Activated gamma-delta T cell treated with Interleukin-2 at 50 U/mL for 16 hours (primary cell): ENCODE measurements at regions not wholly inside any gene's neighbourhood (a gene's known extent, or its start where the extent isn't known, plus 50 kb on each side); places are given as distances from the start of the nearest gene placed in this dataset.

Experiments
- DNase-seq: peaks from one replicate; pipeline ENCODE4 v3.0.0-alpha.2; 2020

DNA sequence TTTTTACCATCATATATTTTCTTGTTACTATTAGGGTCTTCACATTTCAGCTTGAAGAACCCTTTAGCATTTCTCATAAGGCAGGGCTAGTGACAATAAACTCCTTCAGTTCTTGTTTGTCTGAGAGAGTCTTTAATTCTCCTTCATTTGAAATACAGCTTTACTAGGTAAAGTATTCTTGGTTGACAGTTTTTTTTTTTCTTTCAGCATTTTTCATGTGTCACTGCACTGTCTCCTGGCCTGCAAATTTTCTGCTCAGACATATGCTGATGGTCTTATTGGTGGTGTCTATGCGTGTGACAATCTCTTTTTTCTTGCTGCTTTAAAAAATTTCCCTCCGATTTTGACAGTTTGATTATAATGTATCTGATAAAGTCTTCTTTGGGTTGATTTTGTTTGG lies 399.9 kb downstream of the SH3GL2 start:
- no peak for DNase-seq

DNA sequence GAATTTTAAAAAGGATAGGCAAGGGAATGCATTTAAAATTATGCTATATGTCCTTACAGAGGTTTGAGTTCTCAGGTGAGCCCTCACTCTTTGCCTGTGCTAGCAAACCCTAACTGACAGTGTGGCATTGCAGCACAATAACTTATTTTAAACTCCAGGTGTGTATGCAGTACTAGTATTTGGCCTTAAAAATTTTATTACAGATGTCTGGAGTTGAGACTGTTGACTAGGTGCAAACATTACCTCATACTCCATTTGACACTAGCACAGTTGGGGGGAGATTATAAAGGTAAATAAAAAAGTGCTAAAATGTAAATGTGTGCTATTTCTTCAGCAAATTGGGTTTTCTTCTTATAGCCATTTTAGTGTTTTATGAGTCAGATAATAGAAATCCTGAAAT lies 407.7 kb downstream of the SH3GL2 start:
- no peak for DNase-seq

- DNase-seq, result no peak
Observed at GRCh38 chr9:17987189-17987588, 408.3 kb downstream of the SH3GL2 start.

- DNase-seq, result no peak
Observed at GRCh38 chr9:17988489-17988888, 409.6 kb downstream of the SH3GL2 start.

DNA sequence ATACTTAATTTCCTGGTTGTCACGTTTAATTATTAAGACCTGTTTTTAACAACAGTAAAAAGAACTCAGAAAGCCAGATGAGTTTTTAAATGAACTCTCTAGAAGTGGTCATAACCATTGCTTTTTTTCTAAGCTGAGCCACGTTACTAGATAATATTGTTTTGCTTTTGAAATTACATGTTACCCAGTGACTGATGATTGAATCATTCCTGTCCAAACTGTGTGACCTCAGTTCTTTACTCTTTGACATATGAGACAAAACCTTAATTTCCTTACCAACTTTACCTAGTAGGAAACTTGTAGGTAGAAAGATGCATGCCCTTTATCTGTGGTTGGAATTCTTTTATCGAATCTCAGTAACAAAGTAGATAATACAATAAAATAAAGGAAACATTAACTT lies 411.7 kb downstream of the SH3GL2 start:
- DNase-seq, result no peak

GRCh38 chr9:17993024-17993423 lies 414.2 kb downstream of the SH3GL2 start:
- no peak for DNase-seq

DNA sequence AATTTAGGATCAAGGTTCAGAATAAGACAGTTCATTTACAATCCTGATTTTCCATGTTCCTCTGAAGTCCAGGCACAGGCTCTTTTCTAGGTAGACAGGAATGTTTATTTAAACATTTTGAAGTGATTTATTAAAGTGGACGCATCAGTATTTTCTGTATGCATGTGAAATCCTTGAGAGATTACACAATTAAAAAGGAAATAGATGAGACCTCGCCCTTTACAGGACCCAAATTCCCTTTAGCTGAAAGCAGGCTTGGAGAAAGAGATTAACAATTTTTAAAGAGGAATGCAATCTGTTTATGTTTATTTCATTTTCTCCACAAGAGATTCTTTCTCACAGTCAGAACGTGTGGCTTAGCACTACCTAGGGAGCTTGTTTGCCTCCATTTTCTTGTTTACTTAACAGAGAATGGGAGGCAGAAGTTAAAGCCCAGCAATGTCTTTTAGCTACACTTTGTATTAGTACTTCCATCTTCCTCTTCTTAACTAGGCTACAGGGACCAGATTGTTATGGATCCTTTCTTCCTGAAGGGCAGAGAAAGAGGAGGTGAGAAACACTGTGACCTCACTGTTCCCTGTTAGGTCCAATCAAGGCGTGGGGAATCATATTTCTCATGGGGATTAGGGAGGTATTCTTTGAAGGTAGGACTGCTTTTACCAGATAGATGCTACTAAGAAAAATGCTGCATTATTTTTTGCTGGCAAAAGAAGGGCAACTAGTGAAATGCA lies 416.0 kb downstream of the SH3GL2 start:
- no peak for DNase-seq

DNA sequence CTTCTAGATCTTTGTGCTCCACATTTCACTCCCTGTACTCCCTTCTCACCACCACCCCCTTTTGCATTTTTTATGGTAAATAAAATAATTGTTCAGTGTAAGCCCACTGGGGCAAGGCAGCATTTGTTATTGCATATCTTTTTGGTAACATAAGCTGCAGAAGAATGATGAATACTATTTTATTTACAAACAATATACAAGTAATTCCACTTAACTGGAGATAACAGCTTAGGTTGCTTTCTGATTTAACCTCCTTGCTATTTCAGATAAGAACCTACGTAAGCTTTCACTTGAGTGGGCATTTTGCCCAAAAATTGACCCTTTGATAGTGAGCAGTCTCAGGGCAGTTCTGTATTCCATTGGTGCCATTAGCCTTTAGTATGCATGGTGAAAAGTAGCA lies 417.9 kb downstream of the SH3GL2 start:
- DNase-seq, result no peak

DNA sequence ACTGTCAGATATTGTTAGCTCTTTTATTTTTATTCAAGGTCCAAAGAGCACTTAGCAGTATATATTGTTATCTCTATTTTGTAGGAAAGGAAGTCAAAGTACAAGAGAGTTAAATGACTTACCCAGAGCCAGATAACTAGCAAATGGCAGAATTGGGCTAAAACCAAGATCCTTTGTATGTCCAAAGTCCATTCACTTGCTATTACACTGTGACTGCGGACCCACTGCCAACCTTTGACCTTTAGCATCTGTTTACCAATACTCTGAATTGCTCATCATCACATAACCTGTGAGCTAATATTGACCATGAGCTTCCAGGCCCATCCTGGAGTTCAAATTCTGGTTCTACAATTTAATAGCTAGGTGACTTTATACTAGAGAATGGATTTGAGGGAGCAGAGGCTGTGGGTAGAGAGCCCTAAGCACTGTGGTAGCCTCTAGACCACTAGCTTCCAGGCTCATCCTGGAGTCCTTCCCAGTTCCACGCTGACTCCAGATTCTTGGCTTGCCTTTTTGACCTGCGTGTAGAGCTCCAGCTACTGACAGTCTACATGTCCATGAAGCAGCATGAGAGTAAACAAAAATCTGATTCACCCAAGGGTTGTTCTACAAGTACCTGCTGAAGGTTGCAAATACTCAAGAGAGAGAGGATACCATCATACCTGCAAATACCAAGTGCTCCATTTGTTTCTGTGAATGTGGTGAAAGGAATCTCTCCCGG lies 424.0 kb downstream of the SH3GL2 start:
- no peak for DNase-seq

DNA sequence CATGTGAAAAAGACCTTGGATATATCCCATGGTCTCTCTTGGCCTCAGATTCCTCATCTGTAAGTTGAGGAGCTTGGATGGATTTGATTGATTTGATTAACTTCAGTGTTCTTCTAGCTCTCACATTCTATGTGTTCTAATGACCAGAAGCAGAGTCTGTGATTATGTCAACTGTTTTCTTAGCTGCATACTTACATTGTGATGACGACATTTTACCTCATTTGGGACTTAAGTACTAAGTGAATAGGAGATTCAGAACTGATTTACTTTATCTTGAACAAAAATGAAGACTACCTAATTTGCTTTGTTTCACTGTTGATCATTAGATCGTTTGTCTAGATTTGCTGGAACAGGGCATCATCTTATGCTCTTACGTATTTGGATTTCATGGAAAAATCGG lies 427.7 kb downstream of the SH3GL2 start:
- DNase-seq, result no peak

GRCh38 chr9:18007621-18008020 lies 428.8 kb downstream of the SH3GL2 start:
- DNase-seq, result no peak

DNA sequence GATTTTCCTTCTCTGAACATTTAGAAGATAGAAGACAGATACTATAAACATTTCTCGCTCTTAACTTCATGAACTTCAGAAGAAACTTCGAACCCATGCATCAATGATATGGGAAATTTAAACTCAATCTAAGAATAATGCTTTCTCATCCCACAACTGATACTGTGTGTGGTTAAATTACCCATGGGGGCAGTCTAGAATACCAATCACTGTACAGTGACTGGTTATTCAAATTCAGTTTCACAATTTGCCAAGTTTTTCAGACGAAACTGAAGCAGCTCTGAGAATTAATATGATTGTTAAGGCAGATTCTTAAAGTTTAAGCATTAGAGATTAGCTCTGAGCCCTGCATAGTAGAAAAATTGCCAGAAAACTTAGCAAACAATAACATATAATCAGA lies 431.0 kb downstream of the SH3GL2 start:
- no peak for DNase-seq

GRCh38 chr9:18010492-18010891 lies 431.6 kb downstream of the SH3GL2 start:
- no peak for DNase-seq

- DNase-seq, result no peak
Observed at GRCh38 chr9:18012170-18012569, 433.3 kb downstream of the SH3GL2 start.

- DNase-seq, result no peak
Observed at GRCh38 chr9:18014556-18014955, 435.7 kb downstream of the SH3GL2 start.

- DNase-seq, result no peak
Observed at GRCh38 chr9:18015116-18015515, 436.2 kb downstream of the SH3GL2 start.

- no peak for DNase-seq
Observed at GRCh38 chr9:18017136-18017535, 438.3 kb downstream of the SH3GL2 start.

DNA sequence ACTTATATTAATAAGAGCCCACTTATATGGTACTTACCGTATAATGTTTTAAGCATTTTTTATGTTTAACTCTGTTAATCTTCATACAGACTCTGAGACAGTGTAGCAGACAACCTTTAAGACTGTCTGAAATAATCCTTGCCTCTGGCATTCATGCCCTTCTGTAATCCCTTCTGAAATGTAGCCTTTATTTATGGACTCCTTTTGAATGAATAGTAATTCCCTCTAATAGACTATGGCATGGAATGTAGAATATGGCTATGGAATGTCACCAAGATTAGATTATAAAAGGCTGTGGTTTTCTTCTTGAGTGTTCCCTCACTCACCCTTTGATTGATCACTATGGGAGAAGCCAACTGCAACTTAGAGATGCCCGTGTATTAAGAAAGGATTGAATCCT lies 439.4 kb downstream of the SH3GL2 start:
- DNase-seq, result no peak

DNA sequence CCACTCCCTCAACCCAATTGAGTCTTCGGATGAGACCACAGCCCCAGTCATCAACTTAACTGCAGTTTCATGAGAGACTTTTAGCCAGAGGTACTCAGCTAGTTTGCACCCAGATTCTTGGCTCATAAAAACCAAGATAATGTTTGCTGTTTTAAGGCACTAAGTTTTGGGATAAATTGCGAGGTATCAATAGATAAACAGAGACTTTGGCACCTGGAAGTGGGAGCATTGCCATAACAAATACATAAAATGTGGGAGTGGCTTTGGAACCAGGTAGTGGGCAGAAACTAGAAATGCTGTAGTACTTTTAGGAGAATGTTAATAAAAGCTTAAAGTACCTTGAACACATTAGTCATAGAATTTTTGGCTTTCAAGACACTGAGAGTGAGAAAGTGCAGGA lies 439.8 kb downstream of the SH3GL2 start:
- DNase-seq, result no peak

- no peak for DNase-seq
Observed at GRCh38 chr9:18020121-18020745, 441.4 kb downstream of the SH3GL2 start.

- no peak for DNase-seq
Observed at GRCh38 chr9:18022642-18023041, 443.8 kb downstream of the SH3GL2 start.

GRCh38 chr9:18023332-18023731 lies 444.5 kb downstream of the SH3GL2 start:
- no peak for DNase-seq

- no peak for DNase-seq
Observed at GRCh38 chr9:18032636-18033035, 441.3 kb upstream of the ADAMTSL1 start.
